Superior temporal gyrus (tissue), 1 donor: ENCODE measurements at regions not wholly inside any gene's neighbourhood (a gene's known extent, or its start where the extent isn't known, plus 50 kb on each side); places are given as distances from the start of the nearest gene placed in this dataset.

Experiments used
- DNase-seq: peaks from one replicate; pipeline ENCODE4 v3.0.0-alpha.2; 2016; ENCODE audit errors: extremely low spot score

DNA sequence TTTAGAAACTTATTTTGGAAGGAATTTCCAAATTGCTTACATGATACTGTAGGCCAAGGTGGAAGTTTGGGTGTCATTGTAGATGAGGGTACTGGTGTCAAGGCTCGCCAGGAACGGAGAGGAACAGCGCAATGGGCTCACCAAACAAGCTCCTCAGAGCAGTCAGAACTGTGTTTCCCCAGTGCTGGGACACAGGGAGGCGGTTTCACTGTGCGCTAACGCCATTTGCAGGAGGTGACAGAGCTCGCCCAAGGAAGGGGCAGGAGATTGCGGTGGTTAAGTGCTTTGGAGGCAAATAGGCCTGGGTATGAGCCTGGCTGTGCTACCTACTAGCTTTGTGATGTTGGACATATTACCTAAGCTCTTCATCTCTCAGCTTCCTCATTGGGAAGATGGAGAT is 57.3 kb downstream of the HHEX start:
- no peak for DNase-seq

GRCh38 chr10:92747600-92747999 is 57.8 kb downstream of the HHEX start:
- DNase-seq = no peak

DNA sequence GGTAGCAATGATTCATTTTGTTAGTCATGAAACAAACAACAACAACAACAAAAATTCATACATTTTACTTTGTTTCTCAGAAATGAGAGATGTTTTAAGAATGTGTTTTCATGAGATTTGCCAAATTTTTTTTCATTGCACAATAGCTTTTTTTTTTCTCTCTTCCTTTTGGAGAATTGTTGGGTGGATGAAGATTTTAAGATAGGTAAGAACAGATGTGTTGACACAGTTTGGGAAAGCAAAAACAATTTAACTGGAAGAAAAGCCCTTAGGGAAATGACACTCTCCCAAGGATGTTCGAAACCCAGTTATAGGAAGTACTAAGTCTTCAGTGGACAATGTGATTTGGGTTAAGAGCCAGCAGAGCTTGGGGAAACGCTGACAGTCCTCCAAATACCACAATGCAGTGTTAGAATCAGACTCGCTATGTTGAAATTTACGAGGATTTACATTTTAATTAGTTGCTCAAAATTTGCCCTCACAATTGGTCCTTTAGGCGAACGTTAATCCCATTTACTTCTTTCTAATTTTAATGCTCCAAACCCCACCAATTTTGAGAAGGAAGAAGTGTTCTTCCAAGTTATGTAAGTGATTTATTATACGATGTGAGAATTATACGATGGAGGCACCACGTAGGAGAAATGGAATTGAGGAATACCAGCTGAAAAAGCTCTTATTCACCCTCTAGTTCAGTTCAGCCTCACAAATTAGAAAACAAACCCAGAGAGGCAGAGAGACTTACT is 61.2 kb downstream of the HHEX start:
- no peak for DNase-seq

- DNase-seq = no peak
Measured at GRCh38 chr10:92751534-92751811, 61.7 kb downstream of the HHEX start.

- no peak for DNase-seq
Measured at GRCh38 chr10:92751827-92752226, 62.1 kb downstream of the HHEX start.

- no peak for DNase-seq
Measured at GRCh38 chr10:92753865-92754264, 64.1 kb downstream of the HHEX start.

DNA sequence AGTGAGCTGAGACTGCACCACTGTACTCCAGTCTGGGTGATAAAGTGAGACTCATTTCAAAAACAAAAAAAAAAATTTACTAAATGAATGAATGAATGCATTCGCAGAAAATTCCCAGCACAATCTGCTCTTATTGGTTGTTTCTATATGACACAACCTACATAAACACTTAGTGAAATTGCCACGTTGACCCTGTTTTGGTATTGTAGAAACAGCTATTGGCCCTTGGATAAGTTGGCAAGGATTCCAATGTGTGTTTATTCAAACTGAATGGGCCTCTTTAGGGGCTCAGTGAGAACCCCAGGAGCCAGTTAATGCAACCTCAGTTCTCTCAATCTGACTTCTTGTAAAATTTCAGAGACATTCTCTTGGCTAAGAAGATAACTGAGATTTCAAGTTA is 66.0 kb downstream of the HHEX start:
- no peak for DNase-seq

DNA sequence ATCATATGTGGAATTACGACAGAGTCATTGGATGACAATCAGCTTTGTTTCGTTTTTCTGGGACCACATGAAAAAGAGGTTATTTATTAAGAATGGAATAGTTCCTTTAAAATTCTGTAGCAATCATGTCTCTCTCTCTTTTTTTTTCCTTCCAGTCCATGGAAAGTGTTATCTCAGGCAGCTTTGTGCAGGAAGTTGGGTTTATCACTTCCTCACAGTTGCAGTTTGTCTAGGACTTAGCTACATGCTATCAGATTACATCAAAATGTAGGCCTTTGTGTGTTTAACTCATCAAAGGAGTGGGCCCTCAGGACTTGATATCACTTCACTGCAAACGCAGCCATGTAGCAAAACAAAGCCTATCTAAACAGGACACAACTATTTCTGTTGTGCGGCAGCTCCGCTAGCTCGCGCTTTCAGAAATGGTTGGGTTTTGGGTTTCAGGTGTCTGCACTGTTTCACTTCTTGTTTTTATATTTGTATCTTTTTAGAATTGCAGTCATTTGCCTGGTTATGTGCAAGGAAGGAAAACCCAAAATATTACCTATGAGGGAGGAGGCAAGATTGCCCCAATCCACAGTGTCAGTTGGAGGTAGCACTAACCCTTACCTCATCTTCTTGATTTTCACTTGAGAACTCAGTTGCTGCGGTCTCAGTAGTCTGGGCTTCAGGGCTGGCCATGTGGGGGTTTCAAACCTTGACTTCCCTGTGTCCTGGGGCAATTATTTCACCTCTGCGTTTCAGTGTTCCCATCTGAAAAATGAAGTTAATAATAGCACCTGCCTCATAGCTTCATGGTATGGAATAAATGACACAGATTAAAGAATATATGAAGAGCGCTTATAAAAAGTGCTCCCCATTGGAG is 66.7 kb downstream of the HHEX start:
- no peak for DNase-seq

DNA sequence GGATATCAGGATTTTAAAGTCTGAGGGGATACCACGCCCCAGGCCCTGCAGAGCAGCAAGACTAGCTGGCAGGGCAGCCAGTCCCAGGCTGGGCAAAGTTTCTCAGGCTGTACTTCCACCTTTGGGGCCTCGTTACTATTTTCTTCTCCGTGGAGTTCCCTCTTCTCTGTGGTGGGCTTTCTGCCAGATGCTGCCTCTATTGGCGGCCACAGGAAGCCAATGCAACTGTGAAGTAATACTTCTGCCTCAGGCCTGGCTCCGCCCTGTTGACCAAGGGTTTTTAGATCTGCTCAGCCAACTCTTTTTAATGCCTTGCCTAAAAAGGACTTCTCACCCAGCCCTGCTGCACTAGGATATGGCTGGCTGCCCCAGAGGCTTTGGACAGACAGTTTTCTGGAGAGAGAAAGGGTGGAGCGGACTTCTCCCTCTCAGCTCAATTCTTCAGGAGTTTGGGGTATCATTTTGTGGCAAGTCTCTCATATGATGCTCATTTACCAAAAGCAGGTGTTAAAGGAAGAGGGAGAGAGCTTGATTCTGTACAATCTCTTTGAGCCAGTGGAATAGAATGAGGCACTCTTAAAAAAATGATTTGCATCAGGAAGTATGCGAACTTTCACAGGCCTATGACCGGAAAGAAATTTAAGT is 67.4 kb downstream of the HHEX start:
- DNase-seq = peak; percentile 22

- DNase-seq = no peak
Measured at GRCh38 chr10:92757711-92758104, 68.0 kb downstream of the HHEX start.

DNA sequence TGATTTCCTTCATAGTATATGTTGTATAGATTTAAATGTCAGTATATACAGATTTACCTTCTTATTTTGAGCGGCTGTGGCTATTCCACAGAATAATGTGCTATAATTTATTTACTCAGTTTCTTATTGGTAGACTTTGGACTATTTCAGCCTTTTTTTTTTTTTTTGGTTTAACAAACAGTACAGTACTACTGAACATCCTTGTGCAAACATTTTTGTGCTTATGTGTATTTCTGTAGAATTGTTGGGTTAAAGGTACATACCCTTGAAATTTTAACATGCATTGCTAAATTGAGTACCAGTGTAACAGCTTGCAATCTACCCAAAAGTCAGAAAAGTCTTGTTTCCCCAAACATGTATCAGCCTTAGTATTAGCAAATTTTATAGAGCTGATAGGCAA is 68.8 kb downstream of the HHEX start:
- DNase-seq = no peak

DNA sequence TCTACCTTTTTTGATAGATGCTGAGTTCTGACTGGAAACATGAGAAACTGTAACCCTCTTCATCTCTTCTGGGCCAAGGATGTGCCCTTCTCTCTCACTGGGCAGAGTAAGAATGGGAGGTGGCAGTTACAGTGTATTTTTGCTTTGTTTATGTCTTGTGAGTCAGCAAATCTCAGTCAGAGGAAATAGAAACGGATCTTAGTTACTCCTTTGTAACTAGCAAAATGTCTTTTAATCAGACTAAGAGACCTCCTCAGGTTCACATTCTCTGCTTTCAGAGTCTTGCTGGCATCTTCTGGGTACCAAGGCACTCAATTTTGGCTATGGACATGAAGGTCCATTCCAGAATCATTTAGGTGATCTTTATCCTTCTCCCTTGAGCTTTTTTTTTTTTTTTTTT is 70.9 kb downstream of the HHEX start:
- DNase-seq = no peak

GRCh38 chr10:92761571-92761970 is 71.8 kb downstream of the HHEX start:
- no peak for DNase-seq

GRCh38 chr10:92763634-92764155 is 73.9 kb downstream of the HHEX start:
- no peak for DNase-seq

DNA sequence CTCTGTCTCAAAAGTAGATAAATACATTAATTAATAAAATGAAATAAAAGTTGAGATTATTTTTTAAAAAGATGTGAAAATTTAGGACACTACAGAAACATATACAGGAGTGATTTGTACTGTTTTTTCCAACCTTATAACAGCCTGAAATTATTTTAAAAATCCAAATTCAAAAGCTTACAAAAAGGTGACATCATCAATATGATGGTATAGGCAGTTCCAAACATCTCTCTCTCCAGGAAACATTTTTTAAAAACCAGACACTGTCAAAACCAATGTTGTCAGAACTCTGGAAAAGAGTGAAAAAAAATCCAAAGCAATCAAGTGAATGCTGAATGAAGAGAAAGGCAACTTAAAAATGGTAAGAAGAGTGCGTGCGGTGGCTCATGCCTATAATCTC is 76.7 kb downstream of the HHEX start:
- no peak for DNase-seq

- no peak for DNase-seq
Measured at GRCh38 chr10:92768104-92768503, 78.3 kb downstream of the HHEX start.

DNA sequence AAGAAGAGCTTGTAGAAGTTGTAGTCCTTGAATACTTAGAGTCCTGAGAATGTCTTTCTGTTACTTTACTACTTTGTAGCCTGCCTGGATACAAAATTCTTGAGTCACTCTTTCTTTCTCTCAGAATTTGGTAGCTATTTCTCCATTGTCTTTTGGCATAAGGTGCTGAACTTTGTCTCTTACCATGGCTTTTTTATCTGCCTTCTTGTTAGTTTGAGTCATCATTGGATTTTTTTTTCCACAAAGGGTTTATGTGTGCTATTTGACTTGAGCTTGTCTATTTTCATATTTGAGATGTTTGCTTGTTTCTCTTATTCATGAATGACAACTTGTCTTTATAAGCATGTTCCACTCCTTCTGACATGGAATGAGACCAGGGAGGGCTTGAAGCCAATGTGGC is 74.5 kb upstream of the EXOC6 start:
- DNase-seq = no peak

DNA sequence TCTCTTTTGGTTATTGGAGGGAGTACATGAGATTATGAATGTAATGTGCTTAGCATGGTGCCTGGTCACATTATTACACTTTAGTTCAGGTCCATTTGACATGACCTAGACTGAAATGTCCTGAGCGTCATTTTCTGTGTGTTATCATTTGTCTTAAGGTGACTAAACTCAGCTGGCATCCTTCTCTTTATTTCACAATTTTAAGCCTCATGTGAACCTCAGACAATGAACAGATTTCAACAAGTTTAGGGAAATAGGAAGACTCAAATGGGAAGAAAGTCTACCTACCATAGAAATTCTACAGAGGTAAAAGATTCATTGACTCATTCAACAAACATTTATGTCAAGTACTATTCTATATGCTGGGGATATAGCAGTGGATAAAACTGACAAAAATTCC is 70.2 kb upstream of the EXOC6 start:
- DNase-seq = no peak

- no peak for DNase-seq
Measured at GRCh38 chr10:92785118-92785517, 63.2 kb upstream of the EXOC6 start.

DNA sequence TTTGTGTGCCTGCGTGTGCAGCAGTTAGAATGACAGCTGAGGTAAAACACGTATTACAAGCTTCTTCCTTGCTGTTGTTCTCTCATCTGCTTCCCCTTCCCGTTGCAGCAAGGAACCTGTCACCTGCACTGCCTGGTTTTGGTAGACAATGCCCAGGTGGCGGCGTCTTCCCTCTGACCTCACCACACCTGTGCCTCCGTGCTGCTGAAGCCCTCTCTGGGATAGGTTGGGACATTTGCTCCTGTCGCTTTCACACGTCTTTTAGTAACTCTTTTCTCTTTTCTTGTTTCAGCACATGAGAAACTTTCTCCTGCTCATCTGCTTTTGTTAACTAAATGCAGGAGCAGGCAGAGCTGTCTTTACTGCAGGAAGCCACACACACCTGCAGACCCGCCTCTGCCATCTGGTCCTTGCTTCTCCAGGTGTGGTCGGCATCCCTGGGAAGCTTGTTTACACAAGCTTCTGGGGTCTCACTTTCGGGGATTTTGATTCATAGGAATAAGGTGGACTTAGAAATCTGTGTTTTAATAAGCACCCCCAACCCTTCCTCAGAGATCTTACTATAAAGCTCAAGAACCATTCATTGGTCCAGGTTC is 60.7 kb upstream of the EXOC6 start:
- DNase-seq = no peak

DNA sequence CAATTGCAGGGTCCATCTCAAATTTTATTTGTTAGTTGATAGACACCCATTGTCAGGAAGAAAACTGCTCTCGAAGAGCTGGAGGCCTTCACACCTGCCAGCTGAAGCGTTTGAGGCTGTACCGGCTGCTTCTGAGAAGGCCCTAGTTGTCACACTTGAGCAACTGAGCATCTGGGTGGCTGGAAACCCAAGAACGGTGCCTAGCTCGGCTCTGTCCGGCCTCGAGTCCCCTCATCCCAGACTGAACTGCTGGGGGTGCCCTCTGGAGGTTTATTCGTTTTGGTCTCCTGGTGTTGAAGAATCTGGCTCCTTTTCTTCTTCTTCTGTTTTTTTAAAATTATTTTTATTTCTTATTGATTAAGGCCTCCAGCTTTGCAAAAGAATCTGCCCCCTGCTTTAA is 59.3 kb upstream of the EXOC6 start:
- no peak for DNase-seq

DNA sequence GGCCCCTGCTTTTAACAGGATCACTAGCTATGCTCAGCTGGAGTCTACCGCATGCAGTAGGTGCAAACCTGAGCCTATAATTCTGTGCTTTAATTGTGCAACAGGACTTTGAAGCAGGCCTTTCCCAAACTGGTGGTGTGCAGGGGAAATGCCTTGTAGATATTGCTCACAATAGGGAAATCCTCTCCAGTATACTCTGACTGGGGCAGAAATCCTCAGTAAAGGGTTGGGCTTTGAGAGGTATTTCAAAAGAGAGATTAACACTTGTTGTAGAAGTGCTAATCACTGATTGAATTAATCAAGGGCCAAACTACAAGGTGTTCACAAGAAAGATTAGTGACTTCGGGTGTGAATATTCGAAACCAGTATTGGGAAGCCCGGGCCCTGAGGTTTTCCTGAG is 58.5 kb upstream of the EXOC6 start:
- no peak for DNase-seq
